ENCODE measurements at regions not wholly inside any gene's neighbourhood (a gene's known extent, or its start where the extent isn't known, plus 50 kb on each side); places are given as distances from the start of the nearest gene placed in this dataset.

- no peak overlapping the region for H3K4me3 ChIP-seq (ENCODE audit: severe bottlenecking)
- H3K27me3 ChIP-seq (ENCODE audit: insufficient read depth, poor library complexity, severe bottlenecking): no peaks in the 10 kb centered on the region
- ATAC-seq (ENCODE audit: low read depth): no peak
- H3K27ac ChIP-seq (ENCODE audit: poor library complexity, severe bottlenecking): no peak overlapping the region
- no peaks in the 10 kb centered on the region for H3K4me1 ChIP-seq (ENCODE audit: insufficient read depth, poor library complexity, severe bottlenecking)
- H3K36me3 ChIP-seq (ENCODE audit: low read depth): no peaks in the 10 kb centered on the region
- H3K9me3 ChIP-seq (ENCODE audit: severe bottlenecking): no peaks in the 10 kb centered on the region
- no peak for DNase-seq (ENCODE audit: low spot score)
- no peak for TF ChIP-seq CTCF (IDR thresholded peaks at IDR 0.05; ENCODE audit: poor library complexity, severe bottlenecking)
Measured at GRCh38 chr12:104840262-104840661, 117.8 kb downstream of the SLC41A2 start.

GRCh38 chr12:104835317-104835716 lies 122.8 kb downstream of the SLC41A2 start:
- no peak for TF ChIP-seq CTCF (IDR thresholded peaks at IDR 0.05; ENCODE audit: poor library complexity, severe bottlenecking)
- no peak overlapping the region for H3K27ac ChIP-seq (ENCODE audit: poor library complexity, severe bottlenecking)
- ATAC-seq (ENCODE audit: low read depth) (no peak), DNase-seq (ENCODE audit: low spot score) (no peak)
- H3K27me3 ChIP-seq (ENCODE audit: insufficient read depth, poor library complexity, severe bottlenecking): no peaks in the 10 kb centered on the region
- no peaks in the 10 kb centered on the region for H3K4me1 ChIP-seq (ENCODE audit: insufficient read depth, poor library complexity, severe bottlenecking)
- H3K4me3 ChIP-seq (ENCODE audit: severe bottlenecking): no peak overlapping the region
- no peaks in the 10 kb centered on the region for H3K36me3 ChIP-seq (ENCODE audit: low read depth)
- no peaks in the 10 kb centered on the region for H3K9me3 ChIP-seq (ENCODE audit: severe bottlenecking)

GRCh38 chr12:104834607-104835006 lies 123.5 kb downstream of the SLC41A2 start:
- Histone ChIP-seq H3K36me3 (ENCODE audit: low read depth) (no peaks in the 10 kb centered on the region), H3K9me3 (ENCODE audit: severe bottlenecking) (no peaks in the 10 kb centered on the region), H3K27ac (ENCODE audit: poor library complexity, severe bottlenecking) (no peak overlapping the region), H3K27me3 (ENCODE audit: insufficient read depth, poor library complexity, severe bottlenecking) (no peaks in the 10 kb centered on the region), H3K4me1 (ENCODE audit: insufficient read depth, poor library complexity, severe bottlenecking) (no peaks in the 10 kb centered on the region), H3K4me3 (ENCODE audit: severe bottlenecking) (no peak overlapping the region)
- DNase-seq (ENCODE audit: low spot score) (no peak), ATAC-seq (ENCODE audit: low read depth) (no peak)
- no peak for TF ChIP-seq CTCF (IDR thresholded peaks at IDR 0.05; ENCODE audit: poor library complexity, severe bottlenecking)

GRCh38 chr12:104833756-104834155 lies 124.3 kb downstream of the SLC41A2 start:
- Histone ChIP-seq H3K27ac (ENCODE audit: poor library complexity, severe bottlenecking) (no peak overlapping the region), H3K36me3 (ENCODE audit: low read depth) (no peaks in the 10 kb centered on the region), H3K27me3 (ENCODE audit: insufficient read depth, poor library complexity, severe bottlenecking) (no peaks in the 10 kb centered on the region), H3K4me3 (ENCODE audit: severe bottlenecking) (no peak overlapping the region), H3K9me3 (ENCODE audit: severe bottlenecking) (no peaks in the 10 kb centered on the region), H3K4me1 (ENCODE audit: insufficient read depth, poor library complexity, severe bottlenecking) (no peaks in the 10 kb centered on the region)
- TF ChIP-seq CTCF (IDR thresholded peaks at IDR 0.05; ENCODE audit: poor library complexity, severe bottlenecking): no peak
- ATAC-seq (ENCODE audit: low read depth): no peak
- no peak for DNase-seq (ENCODE audit: low spot score)

GRCh38 chr12:104828015-104828414 lies 130.1 kb downstream of the SLC41A2 start:
- H3K36me3 ChIP-seq (ENCODE audit: low read depth): no peaks in the 10 kb centered on the region
- no peak for TF ChIP-seq CTCF (IDR thresholded peaks at IDR 0.05; ENCODE audit: poor library complexity, severe bottlenecking)
- H3K9me3 ChIP-seq (ENCODE audit: severe bottlenecking): no peaks in the 10 kb centered on the region
- DNase-seq (ENCODE audit: low spot score) (no peak), ATAC-seq (ENCODE audit: low read depth) (no peak)
- H3K27ac ChIP-seq (ENCODE audit: poor library complexity, severe bottlenecking): no peak overlapping the region
- no peaks in the 10 kb centered on the region for H3K27me3 ChIP-seq (ENCODE audit: insufficient read depth, poor library complexity, severe bottlenecking)
- no peak overlapping the region for H3K4me3 ChIP-seq (ENCODE audit: severe bottlenecking)
- no peaks in the 10 kb centered on the region for H3K4me1 ChIP-seq (ENCODE audit: insufficient read depth, poor library complexity, severe bottlenecking)

Data from RWPE2 (cell line).